Effector memory CD8-positive, alpha-beta T cell (primary cell): ENCODE measurements at regions not wholly inside any gene's neighbourhood (a gene's known extent, or its start where the extent isn't known, plus 50 kb on each side); places are given as distances from the start of the nearest gene placed in this dataset.

Source experiments
- ATAC-seq: fragments of 150-1000 bp; cut with Tn5 transposase; replicated peaks from 2 replicates; pipeline ENCODE4 v1.10.0; 2021; ENCODE audit warnings: mild to moderate bottlenecking, moderate library complexity
- DNase-seq, 3 experiments: peaks; one replicate each; pipeline ENCODE4 v3.0.0; 2021
- H3K27ac Mint-ChIP-seq, 2 donors: one replicate each; pipeline ENCODE4 v1.8.0; 2022; ENCODE audit warnings: mild to moderate bottlenecking in 2 of 2, mixed read lengths in 2 of 2, moderate library complexity in 2 of 2
- H3K27me3 Mint-ChIP-seq, 2 donors: one replicate each; pipeline ENCODE4 v1.8.0; 2022; ENCODE audit warnings: mixed read lengths in 2 of 2
- H3K36me3 Mint-ChIP-seq: one replicate; pipeline ENCODE4 v1.8.0; 2022; ENCODE audit warnings: mild to moderate bottlenecking, moderate library complexity, mixed read lengths; ENCODE audit not compliant: insufficient read depth
- H3K4me1 Mint-ChIP-seq, 2 donors: one replicate each; pipeline ENCODE4 v1.8.0; 2022; ENCODE audit warnings: low read depth in 2 of 2, mixed read lengths in 2 of 2
- H3K4me3 Mint-ChIP-seq, 2 donors: one replicate each; pipeline ENCODE4 v1.8.0; 2022; ENCODE audit warnings: mild to moderate bottlenecking in 2 of 2, mixed read lengths in 2 of 2, moderate library complexity in 2 of 2
- H3K9me3 Mint-ChIP-seq, 2 donors: one replicate each; pipeline ENCODE4 v1.8.0; 2022; ENCODE audit warnings: mixed read lengths in 2 of 2

DNA sequence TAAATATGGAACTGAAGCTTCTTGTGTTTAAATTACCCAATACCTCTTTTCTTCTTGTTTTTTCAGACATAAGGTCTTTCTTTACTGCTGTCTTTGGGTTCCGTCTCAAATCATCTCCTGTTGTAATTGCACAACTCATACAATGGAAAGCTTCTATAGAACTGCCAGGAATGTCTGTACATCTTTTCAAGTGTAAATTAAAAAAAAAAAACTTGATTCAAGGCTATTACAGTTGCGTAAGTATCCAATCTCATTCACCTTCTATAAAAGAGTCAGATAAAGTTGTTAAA lies 243.5 kb downstream of the ICE1 start:
- no peaks in the 10 kb centered on the region for H3K4me1 Mint-ChIP-seq
- H3K27me3 Mint-ChIP-seq, result peaks cover 7 to 62% of the 10 kb centered on the region in 2 donors
- ATAC-seq (no peak), DNase-seq (no peak)
- no peak overlapping the region for H3K4me3 Mint-ChIP-seq
- H3K36me3 Mint-ChIP-seq, result no peaks in the 10 kb centered on the region
- H3K9me3 Mint-ChIP-seq, result no peaks in the 10 kb centered on the region
- H3K27ac Mint-ChIP-seq, result no peak overlapping the region

DNA sequence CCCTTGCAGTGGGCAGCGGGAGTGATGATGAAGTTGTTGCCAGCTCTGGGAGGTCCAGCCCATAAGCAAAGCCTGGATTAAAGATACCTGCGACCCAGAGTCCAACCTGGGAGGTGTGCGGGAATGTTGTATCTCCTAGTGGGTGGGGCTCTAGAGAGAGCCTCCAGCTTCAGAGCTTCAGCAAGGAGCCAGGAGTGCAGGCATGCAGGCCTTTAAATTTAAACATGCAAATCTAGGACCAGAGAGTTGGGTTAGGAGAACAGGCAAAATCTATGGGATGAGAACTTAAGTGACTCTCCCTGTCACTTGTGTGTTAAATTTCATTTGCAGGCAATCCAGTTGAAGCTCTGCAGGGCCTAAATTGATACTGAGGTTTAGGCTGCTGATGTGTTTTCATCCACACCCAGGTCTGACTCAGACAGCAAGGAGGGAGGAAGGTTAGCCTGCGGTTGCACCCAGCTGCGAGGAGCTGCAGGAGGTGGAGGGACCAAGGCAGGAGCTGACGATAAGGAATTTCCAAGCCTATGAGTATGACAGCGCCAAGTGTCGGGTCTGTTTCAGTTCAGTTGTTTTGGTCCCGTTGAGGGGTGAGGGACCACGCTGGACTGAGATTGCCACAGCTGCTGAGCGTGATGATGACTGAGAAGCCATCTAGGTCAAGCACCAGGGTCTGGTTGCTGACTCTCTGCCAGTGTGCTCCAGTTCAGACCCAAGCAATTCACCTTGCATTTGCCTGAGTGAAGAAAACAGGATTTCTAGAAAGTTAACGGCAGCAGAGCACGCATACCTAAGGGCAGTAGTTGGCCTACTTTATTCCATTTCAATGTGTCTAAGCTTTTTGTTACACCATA lies 243.0 kb downstream of the ICE1 start:
- Mint-ChIP-seq H3K36me3 (no peaks in the 10 kb centered on the region), H3K27me3 (peaks cover 7 to 56% of the 10 kb centered on the region in 2 donors), H3K4me1 (no peaks in the 10 kb centered on the region), H3K4me3 (no peak overlapping the region), H3K27ac (no peak overlapping the region), H3K9me3 (no peaks in the 10 kb centered on the region)
- ATAC-seq, result no peak
- DNase-seq, result no peak

DNA sequence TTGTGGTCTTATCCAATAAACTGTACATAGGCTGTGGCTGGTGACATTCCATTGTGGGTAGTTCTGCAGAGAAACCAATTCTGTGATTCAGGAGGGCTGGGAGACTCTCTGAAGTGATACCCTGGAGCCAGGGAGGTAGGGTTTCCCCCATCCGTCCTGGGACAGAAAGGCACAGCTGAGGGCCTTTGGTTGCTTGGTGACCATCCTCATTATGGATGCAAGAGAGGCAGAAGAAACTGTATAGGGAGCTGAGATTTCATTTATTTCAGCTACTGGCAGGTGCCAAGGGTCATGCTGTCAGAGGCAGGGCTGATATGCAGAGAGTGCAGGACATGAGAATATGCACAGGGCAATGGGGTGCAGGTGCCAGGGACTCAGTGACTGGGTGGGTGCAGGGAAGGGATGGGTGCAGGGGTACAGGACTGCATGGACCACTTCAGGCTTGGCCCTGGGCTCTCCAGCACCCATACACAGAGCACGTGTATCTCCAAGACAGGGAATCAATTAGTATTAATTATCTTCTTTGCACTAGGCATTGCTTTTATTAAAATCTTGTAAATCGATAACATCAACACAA lies 236.5 kb downstream of the ICE1 start:
- no peaks in the 10 kb centered on the region for H3K4me1 Mint-ChIP-seq
- H3K27me3 Mint-ChIP-seq, result peaks cover 22 to 64% of the 10 kb centered on the region in 2 donors
- no peak overlapping the region for H3K27ac Mint-ChIP-seq
- no peaks in the 10 kb centered on the region for H3K9me3 Mint-ChIP-seq
- H3K36me3 Mint-ChIP-seq, result no peaks in the 10 kb centered on the region
- ATAC-seq (no peak), DNase-seq (no peak)
- H3K4me3 Mint-ChIP-seq, result no peak overlapping the region

GRCh38 chr5:5658226-5658625 lies 235.7 kb downstream of the ICE1 start:
- no peaks in the 10 kb centered on the region for H3K4me1 Mint-ChIP-seq
- DNase-seq (no peak), ATAC-seq (no peak)
- H3K4me3 Mint-ChIP-seq, result no peak overlapping the region
- peaks cover 22 to 60% of the 10 kb centered on the region in 2 donors for H3K27me3 Mint-ChIP-seq
- H3K36me3 Mint-ChIP-seq, result no peaks in the 10 kb centered on the region
- H3K27ac Mint-ChIP-seq, result no peak overlapping the region
- H3K9me3 Mint-ChIP-seq, result no peaks in the 10 kb centered on the region

DNA sequence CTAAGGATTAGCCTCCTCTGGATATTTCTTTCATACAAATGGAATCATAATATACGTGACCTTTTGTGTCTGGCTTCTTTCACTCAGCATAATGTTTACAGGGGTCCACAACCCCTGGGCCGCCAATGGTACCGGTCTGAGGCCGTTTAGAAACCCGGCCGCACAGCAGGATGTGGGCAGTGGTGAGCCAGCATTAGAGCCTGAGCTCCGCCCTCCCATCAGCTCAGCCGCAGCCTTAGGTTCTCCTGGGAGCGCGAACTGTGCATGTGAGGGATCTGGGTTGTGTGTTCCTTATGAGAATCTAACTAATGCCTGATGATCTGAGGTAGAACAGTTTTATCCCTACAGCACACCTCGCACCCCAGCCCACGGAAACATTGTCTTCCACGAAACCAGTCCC lies 229.7 kb downstream of the ICE1 start:
- Mint-ChIP-seq H3K4me1 (no peaks in the 10 kb centered on the region), H3K9me3 (peaks cover 0 to 3% of the 10 kb centered on the region in 2 donors), H3K27ac (no peak overlapping the region), H3K27me3 (peaks cover 21 to 35% of the 10 kb centered on the region in 2 donors), H3K36me3 (no peaks in the 10 kb centered on the region), H3K4me3 (no peak overlapping the region)
- ATAC-seq (no peak), DNase-seq (no peak)

DNA sequence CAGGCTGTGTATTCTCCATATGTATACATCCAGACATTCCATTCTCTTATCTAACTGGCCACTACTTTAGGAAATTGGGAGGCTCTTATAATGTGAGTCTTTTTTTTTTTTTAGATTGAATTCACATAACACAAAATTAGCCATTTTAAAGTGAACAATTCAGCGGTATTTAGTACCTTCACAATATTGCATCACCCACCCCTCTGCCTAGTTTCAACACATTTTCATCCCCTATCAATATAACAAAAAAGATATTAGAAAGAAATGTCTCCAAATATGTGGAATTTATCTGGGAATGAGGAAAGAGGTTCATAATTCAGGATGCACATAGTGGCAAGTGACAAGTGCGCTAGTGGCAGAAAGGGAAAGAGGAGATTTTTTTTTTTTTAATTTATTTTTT lies 228.5 kb downstream of the ICE1 start:
- Mint-ChIP-seq H3K36me3 (no peaks in the 10 kb centered on the region), H3K27ac (no peak overlapping the region), H3K9me3 (peaks cover 0 to 3% of the 10 kb centered on the region in 2 donors), H3K4me3 (no peak overlapping the region), H3K4me1 (no peaks in the 10 kb centered on the region), H3K27me3 (peaks cover 19 to 23% of the 10 kb centered on the region in 2 donors)
- no peak for ATAC-seq
- no peak for DNase-seq

DNA sequence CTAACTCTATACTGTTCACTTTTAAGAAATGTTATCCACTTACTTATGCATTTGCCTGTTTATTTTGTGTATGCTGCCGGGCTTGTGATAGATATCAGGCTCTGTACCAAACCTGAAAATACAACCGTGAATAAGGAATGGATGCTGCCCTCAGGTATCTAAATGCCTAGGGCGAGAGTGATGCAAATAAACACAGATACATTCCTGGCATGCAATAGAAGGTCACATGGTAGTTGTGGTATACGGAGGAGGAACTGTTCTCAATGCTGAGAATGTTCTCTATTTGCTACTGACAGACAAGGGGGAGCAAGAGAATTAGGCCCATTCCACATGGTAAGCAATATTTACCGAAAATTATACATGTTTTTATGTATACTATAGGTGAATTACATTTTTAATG lies 227.8 kb downstream of the ICE1 start:
- no peak for DNase-seq

DNA sequence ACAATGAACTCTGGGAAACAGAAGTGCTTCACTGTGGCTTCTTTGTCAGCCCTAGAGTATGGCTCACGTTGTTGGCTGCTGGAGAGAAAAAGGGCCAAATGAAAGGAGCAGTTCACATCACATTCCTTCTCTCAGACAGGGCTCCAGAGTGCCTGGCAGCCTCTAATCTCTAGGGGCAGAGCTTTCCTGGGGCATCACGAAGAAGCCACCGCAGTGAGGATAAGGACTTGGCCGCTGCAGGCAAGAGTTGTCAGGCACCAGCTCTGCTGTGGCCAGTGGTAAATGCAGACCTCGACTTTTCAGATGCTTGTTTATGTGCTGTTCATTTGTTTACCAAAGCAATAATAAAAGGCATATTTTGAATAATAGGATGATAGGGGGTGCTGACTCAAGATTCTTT lies 227.2 kb downstream of the ICE1 start:
- H3K36me3 Mint-ChIP-seq, result no peaks in the 10 kb centered on the region
- H3K27me3 Mint-ChIP-seq, result peaks cover 12 to 16% of the 10 kb centered on the region in 2 donors
- no peaks in the 10 kb centered on the region for H3K4me1 Mint-ChIP-seq
- H3K27ac Mint-ChIP-seq, result no peak overlapping the region
- no peak for ATAC-seq
- H3K4me3 Mint-ChIP-seq, result no peak overlapping the region
- H3K9me3 Mint-ChIP-seq, result peaks cover 0 to 3% of the 10 kb centered on the region in 2 donors
- DNase-seq, result no peak

More for the DNA sequence above, 227.8 kb downstream of the ICE1 start:
- peaks cover 0 to 3% of the 10 kb centered on the region in 2 donors for H3K9me3 Mint-ChIP-seq
- no peaks in the 10 kb centered on the region for H3K4me1 Mint-ChIP-seq
- H3K27me3 Mint-ChIP-seq, result peaks cover 15 to 22% of the 10 kb centered on the region in 2 donors
- H3K36me3 Mint-ChIP-seq, result no peaks in the 10 kb centered on the region
- no peak for ATAC-seq
- no peak overlapping the region for H3K27ac Mint-ChIP-seq
- H3K4me3 Mint-ChIP-seq, result no peak overlapping the region

DNA sequence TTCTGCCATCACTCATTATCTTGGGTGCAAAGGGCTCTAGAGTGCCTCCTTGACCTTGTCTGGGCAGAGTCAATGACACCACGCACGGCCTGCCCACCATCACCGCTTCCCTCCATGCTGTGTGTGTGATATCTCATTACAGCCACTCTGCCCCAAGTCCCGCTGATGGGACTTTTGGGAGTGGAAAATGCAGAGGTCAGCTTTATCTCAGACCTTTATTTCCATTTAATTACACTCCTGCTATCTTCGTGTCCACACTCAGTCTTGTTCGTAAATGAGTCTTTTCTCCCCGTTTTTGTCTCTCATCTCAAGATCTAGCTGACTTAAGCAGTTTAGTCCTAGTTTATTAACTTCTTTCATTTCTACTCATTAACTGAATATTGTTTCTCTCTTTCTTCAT lies 226.2 kb downstream of the ICE1 start:
- Mint-ChIP-seq H3K36me3 (no peaks in the 10 kb centered on the region), H3K4me1 (no peaks in the 10 kb centered on the region), H3K27ac (no peak overlapping the region), H3K4me3 (no peak overlapping the region), H3K9me3 (peaks cover 0 to 3% of the 10 kb centered on the region in 2 donors), H3K27me3 (peaks cover 6 to 9% of the 10 kb centered on the region in 2 donors)
- ATAC-seq (no peak), DNase-seq (no peak)

GRCh38 chr5:5645891-5646290 lies 223.4 kb downstream of the ICE1 start:
- DNase-seq, result no peak
- no peaks in the 10 kb centered on the region for H3K4me1 Mint-ChIP-seq
- peaks cover 0 to 3% of the 10 kb centered on the region in 2 donors for H3K9me3 Mint-ChIP-seq
- ATAC-seq, result no peak
- H3K4me3 Mint-ChIP-seq, result no peak overlapping the region
- H3K36me3 Mint-ChIP-seq, result no peaks in the 10 kb centered on the region
- peaks cover 2 to 6% of the 10 kb centered on the region in 2 donors for H3K27me3 Mint-ChIP-seq
- H3K27ac Mint-ChIP-seq, result no peak overlapping the region

DNA sequence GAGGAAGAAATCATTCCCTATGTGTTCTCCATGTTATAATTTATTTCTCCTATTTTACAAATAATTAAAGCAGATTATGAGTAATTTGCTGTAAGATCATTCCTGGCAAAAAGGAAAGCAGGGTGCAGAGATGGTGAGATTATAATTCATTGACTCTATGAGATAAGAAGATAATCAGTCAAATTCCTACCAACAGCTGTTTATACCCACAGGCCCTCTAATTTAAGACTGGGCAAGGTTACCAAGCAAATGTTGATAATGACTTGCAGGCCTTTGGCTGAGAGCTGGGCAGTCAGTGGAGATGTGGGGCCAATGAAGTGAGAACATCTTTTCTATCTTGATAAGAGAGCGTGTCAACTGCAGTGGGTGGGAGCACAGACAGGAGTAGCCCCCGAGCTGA lies 222.7 kb downstream of the ICE1 start:
- peaks cover 5 to 6% of the 10 kb centered on the region in 2 donors for H3K27me3 Mint-ChIP-seq
- H3K9me3 Mint-ChIP-seq, result peaks cover 0 to 3% of the 10 kb centered on the region in 2 donors
- DNase-seq (no peak), ATAC-seq (no peak)
- no peak overlapping the region for H3K4me3 Mint-ChIP-seq
- no peak overlapping the region for H3K27ac Mint-ChIP-seq
- no peaks in the 10 kb centered on the region for H3K4me1 Mint-ChIP-seq
- H3K36me3 Mint-ChIP-seq, result no peaks in the 10 kb centered on the region

GRCh38 chr5:5644249-5644648 lies 221.8 kb downstream of the ICE1 start:
- Mint-ChIP-seq H3K27me3 (peaks cover 5 to 13% of the 10 kb centered on the region in 2 donors), H3K36me3 (no peaks in the 10 kb centered on the region), H3K27ac (no peak overlapping the region), H3K4me3 (no peak overlapping the region), H3K9me3 (peaks cover 0 to 3% of the 10 kb centered on the region in 2 donors), H3K4me1 (no peaks in the 10 kb centered on the region)
- no peak for DNase-seq
- no peak for ATAC-seq

- no peak overlapping the region for H3K27ac Mint-ChIP-seq
- no peaks in the 10 kb centered on the region for H3K4me1 Mint-ChIP-seq
- peaks cover 6% of the 10 kb centered on the region in 2 donors for H3K27me3 Mint-ChIP-seq
- H3K36me3 Mint-ChIP-seq, result no peaks in the 10 kb centered on the region
- no peak for ATAC-seq
- no peak for DNase-seq
- H3K4me3 Mint-ChIP-seq, result no peak overlapping the region
- H3K9me3 Mint-ChIP-seq, result no peaks in the 10 kb centered on the region
These were observed 221.0 kb downstream of the ICE1 start for GRCh38 chr5:5643481-5643880.

DNA sequence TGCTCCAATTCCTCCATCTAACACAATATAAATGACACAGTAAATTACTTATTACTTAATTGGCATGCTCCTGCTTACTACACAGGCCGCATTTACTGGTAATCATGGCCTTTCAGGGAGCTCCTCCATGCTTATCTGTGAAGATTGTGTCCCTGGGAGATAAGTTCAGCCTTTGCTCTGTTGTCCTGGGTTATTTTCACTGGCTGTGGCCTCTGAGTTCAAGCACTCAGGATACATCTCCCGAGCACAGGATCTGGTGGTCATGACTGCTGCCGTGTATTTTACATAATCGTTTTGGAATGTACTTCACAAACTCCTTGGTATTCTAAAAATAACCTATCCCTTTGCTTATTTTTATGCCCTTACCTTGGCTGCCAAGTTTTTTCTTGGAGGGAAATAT lies 215.7 kb downstream of the ICE1 start:
- DNase-seq (no peak), ATAC-seq (no peak)
- peaks cover 13 to 16% of the 10 kb centered on the region in 2 donors for H3K27me3 Mint-ChIP-seq
- no peaks in the 10 kb centered on the region for H3K4me1 Mint-ChIP-seq
- H3K4me3 Mint-ChIP-seq, result no peak overlapping the region
- H3K27ac Mint-ChIP-seq, result no peak overlapping the region
- H3K9me3 Mint-ChIP-seq, result peaks cover 0 to 2% of the 10 kb centered on the region in 2 donors
- no peaks in the 10 kb centered on the region for H3K36me3 Mint-ChIP-seq
